GM12878 (cell line): ENCODE measurements at regions not wholly inside any gene's neighbourhood (a gene's known extent, or its start where the extent isn't known, plus 50 kb on each side); places are given as distances from the start of the nearest gene placed in this dataset.

ENCODE experiments used
- ATAC-seq: fragments of 200-7000 bp; cut with Tn5 transposase; 3 replicates; pipeline ENCODE4 v1.9.1; 2020; ENCODE audit warnings: mild to moderate bottlenecking, moderate library complexity
- BruUV-seq: library from RNA; stranded (reverse); fragments of 400-500 nt; replicated peaks from 2 replicates; lab custom pipeline; 2021; lab: Mats Ljungman, UMichigan
- CTCF ChIA-PET: fragments of 300-600 bp; sonication (Branson Sonifier 250); formaldehyde crosslinking; extraction: SDS; loops from one replicate; lab custom pipeline; 2021; ENCODE audit warnings: inconsistent platforms; lab: Yijun Ruan, JAX
- POLR2A ChIA-PET: fragments of 350-600 bp; formaldehyde crosslinking; extraction: SDS; loops from one replicate; lab custom pipeline; 2021; ENCODE audit warnings: inconsistent platforms; lab: Charles Lee
- RAD21 ChIA-PET: fragments of 300-600 bp; sonication (Branson Sonifier 250); formaldehyde crosslinking; loops from one replicate; lab custom pipeline; 2023; ENCODE audit warnings: antibody characterized with exemption; ENCODE audit not compliant: unreplicated experiment; lab: Charles Lee
- SMC1A ChIA-PET: fragments of 300-600 bp; sonication (Branson Sonifier 250); formaldehyde crosslinking; loops from one replicate; lab custom pipeline; 2023; ENCODE audit not compliant: unreplicated experiment, uncharacterized antibody; lab: Charles Lee
- DNase-seq: peaks from one replicate; pipeline ENCODE4 v3.0.0-alpha.2; 2011; ENCODE audit warnings: low read depth, low spot score
- FAIRE-seq: peaks from 3 replicates; lab custom pipeline; 2011; peaks lifted over from hg19 to GRCh38; lab: Jason Lieb, UNC
- H2AFZ ChIP-seq: 2 replicates; pipeline ENCODE4 v1.6.0; 2011; ENCODE audit warnings: low read depth, low read length, control low read depth; ENCODE audit not compliant: control insufficient read depth
- H3K27ac ChIP-seq: 2 replicates; pipeline ENCODE4 v1.5.1; 2011; ENCODE audit warnings: control low read depth; ENCODE audit not compliant: control insufficient read depth, insufficient read depth
- H3K27me3 ChIP-seq, 2 experiments: replicated peaks in 1 of 2; 2 replicates each; pipeline versions ENCODE4 v1.6.0 to v1.6.1; 2011; ENCODE audit warnings: low read length in 1 of 2; ENCODE audit not compliant: control insufficient read depth in 2 of 2, insufficient read depth in 2 of 2
- H3K36me3 ChIP-seq, 2 experiments: 2 replicates each; pipeline ENCODE4 v1.5.1; 2011; ENCODE audit warnings: low read length in 1 of 2; ENCODE audit not compliant: control insufficient read depth in 2 of 2, insufficient read depth in 2 of 2
- H3K4me1 ChIP-seq: 2 replicates; pipeline ENCODE4 v1.6.1; 2011; ENCODE audit warnings: mild to moderate bottlenecking, low read length, moderate library complexity, mixed read lengths; ENCODE audit not compliant: control insufficient read depth, insufficient read depth
- H3K4me2 ChIP-seq: 2 replicates; pipeline ENCODE4 v1.6.0; 2011; ENCODE audit warnings: control low read depth; ENCODE audit not compliant: control insufficient read depth, insufficient read depth
- H3K4me3 ChIP-seq: fragments of 200-600 bp; sonication (generic); 2 replicates; pipeline ENCODE4 v1.5.1; 2016
- H3K79me2 ChIP-seq: 2 replicates; pipeline ENCODE4 v1.6.0; 2011; ENCODE audit warnings: low read length; ENCODE audit not compliant: control insufficient read depth, insufficient read depth
- H3K9ac ChIP-seq: 2 replicates; pipeline ENCODE4 v1.8.0; 2011; ENCODE audit warnings: low read length, control low read depth, mixed read lengths; ENCODE audit not compliant: control insufficient read depth, insufficient read depth
- H3K9me3 ChIP-seq: replicated peaks from 3 replicates; pipeline ENCODE4 v1.5.1; 2011; ENCODE audit warnings: mild to moderate bottlenecking, low read length; ENCODE audit not compliant: control insufficient read depth, insufficient read depth
- H4K20me1 ChIP-seq: 2 replicates; pipeline ENCODE4 v1.6.0; 2011; ENCODE audit not compliant: control insufficient read depth, insufficient read depth
- BACH1 ChIP-seq: fragments of 450-650 bp; IDR thresholded peaks from 2 replicates; pipeline ENCODE4 v1.6.1; 2017; ENCODE audit warnings: mild to moderate bottlenecking, borderline replicate concordance
- CBX5 ChIP-seq: sonication (generic); IDR thresholded peaks from 2 replicates; pipeline ENCODE4 v1.6.1; 2016; ENCODE audit warnings: low read depth, moderate library complexity, mild to moderate bottlenecking, inconsistent platforms
- ESRRA ChIP-seq: IDR thresholded peaks from 2 replicates; pipeline ENCODE4 v1.6.1; 2012; ENCODE audit warnings: mild to moderate bottlenecking, low read length, improper control_type of control experiment
- EZH2 ChIP-seq: IDR thresholded peaks from 2 replicates; pipeline ENCODE4 v1.6.1; 2012; ENCODE audit warnings: low read depth, mild to moderate bottlenecking, control low read depth, inconsistent platforms, low read length, borderline replicate concordance; ENCODE audit not compliant: control insufficient read depth
- GATAD2B ChIP-seq: fragments of 450-650 bp; conservative IDR thresholded peaks from 2 replicates; pipeline ENCODE4 v1.6.1; 2017; ENCODE audit warnings: low read depth, mild to moderate bottlenecking, moderate library complexity
- HDAC6 ChIP-seq: fragments of 200-600 bp; sonication (generic); IDR thresholded peaks from one replicate; pipeline ENCODE4 v1.8.0; 2017; ENCODE audit warnings: antibody characterized with exemption; ENCODE audit not compliant: unreplicated experiment
- PRDM15 ChIP-seq: fragments of 450-650 bp; formaldehyde crosslinking; IDR thresholded peaks from 2 replicates; pipeline ENCODE4 v1.4.0; 2020; ENCODE audit warnings: mild to moderate bottlenecking, moderate library complexity
- RFX5 ChIP-seq: IDR thresholded peaks from 2 replicates; pipeline ENCODE4 v1.6.1; 2011; ENCODE audit warnings: low read depth, low read length, improper control_type of control experiment
- YBX1 ChIP-seq: fragments of 450-650 bp; IDR thresholded peaks from 2 replicates; pipeline ENCODE4 v1.6.1; 2016; ENCODE audit warnings: antibody characterized with exemption
- WGBS: methylation state at CpG from one replicate; pipeline ENCODE4 v1.1.6; 2016; ENCODE audit warnings: low lambda C conversion rate; ENCODE audit not compliant: insufficient replicate concordance, insufficient coverage; ENCODE audit errors: missing lambda C conversion rate; 5-methylcytosine and 5-hydroxymethylcytosine counted together
- in situ Hi-C: fragments of 300-500 bp; cut with MboI; formaldehyde crosslinking; loops from 9 replicates; pipeline ENCODE4 v1.14.3; 2018; ENCODE audit warnings: mixed read lengths
- intact Hi-C: fragments of 100-400 bp; cut with micrococcal nuclease; formaldehyde crosslinking; loops from one replicate; pipeline ENCODE4 v1.14.2; 2022; ENCODE audit not compliant: unreplicated experiment
- TF ChIP-seq, protein P1 (sequence below): IDR thresholded peaks from 2 replicates; pipeline ENCODE4 v1.6.1; 2012; ENCODE audit warnings: improper control_type of control experiment, low read depth, low read length; ENCODE audit not compliant: insufficient replicate concordance
- TF ChIP-seq, protein P2 (sequence below): fragments of 450-650 bp; IDR thresholded peaks from 2 replicates; pipeline ENCODE4 v1.6.1; 2018; ENCODE audit warnings: mild to moderate bottlenecking, low read depth, moderate library complexity; ENCODE audit not compliant: partially characterized antibody
- TF ChIP-seq, protein P3 (sequence below): fragments of 450-650 bp; IDR thresholded peaks from 2 replicates; pipeline ENCODE4 v1.6.1; 2016; ENCODE audit warnings: mild to moderate bottlenecking

- H3K9me3 ChIP-seq: no peaks in the 10 kb centered on the region
- no peak for FAIRE-seq
- H3K4me2 ChIP-seq: no peak overlapping the region
- no peak for ATAC-seq
- POLR2A ChIA-PET: no interaction called here
- H4K20me1 ChIP-seq: no peaks in the 10 kb centered on the region
- 41% methylated on average over 1 of the region's 1 CpG for WGBS
- intact Hi-C loops: no loop called here
- no peaks in the 10 kb centered on the region for H3K36me3 ChIP-seq
- H3K27ac ChIP-seq: no peak overlapping the region
- no TSS peak for BruUV-seq
- in situ Hi-C loops: no loop called here
- H3K9ac ChIP-seq: no peak overlapping the region
- no peaks in the 10 kb centered on the region for H3K79me2 ChIP-seq
- RAD21 ChIA-PET: no interaction called here
- SMC1A ChIA-PET: no interaction called here
- no peak overlapping the region for H2AFZ ChIP-seq
- no peak overlapping the region for H3K4me3 ChIP-seq
- no peaks in the 10 kb centered on the region for H3K4me1 ChIP-seq
- CTCF ChIA-PET: no interaction called here
- no peak for DNase-seq
- no peaks in the 10 kb centered on the region for H3K27me3 ChIP-seq
- TF ChIP-seq, protein P1, sequence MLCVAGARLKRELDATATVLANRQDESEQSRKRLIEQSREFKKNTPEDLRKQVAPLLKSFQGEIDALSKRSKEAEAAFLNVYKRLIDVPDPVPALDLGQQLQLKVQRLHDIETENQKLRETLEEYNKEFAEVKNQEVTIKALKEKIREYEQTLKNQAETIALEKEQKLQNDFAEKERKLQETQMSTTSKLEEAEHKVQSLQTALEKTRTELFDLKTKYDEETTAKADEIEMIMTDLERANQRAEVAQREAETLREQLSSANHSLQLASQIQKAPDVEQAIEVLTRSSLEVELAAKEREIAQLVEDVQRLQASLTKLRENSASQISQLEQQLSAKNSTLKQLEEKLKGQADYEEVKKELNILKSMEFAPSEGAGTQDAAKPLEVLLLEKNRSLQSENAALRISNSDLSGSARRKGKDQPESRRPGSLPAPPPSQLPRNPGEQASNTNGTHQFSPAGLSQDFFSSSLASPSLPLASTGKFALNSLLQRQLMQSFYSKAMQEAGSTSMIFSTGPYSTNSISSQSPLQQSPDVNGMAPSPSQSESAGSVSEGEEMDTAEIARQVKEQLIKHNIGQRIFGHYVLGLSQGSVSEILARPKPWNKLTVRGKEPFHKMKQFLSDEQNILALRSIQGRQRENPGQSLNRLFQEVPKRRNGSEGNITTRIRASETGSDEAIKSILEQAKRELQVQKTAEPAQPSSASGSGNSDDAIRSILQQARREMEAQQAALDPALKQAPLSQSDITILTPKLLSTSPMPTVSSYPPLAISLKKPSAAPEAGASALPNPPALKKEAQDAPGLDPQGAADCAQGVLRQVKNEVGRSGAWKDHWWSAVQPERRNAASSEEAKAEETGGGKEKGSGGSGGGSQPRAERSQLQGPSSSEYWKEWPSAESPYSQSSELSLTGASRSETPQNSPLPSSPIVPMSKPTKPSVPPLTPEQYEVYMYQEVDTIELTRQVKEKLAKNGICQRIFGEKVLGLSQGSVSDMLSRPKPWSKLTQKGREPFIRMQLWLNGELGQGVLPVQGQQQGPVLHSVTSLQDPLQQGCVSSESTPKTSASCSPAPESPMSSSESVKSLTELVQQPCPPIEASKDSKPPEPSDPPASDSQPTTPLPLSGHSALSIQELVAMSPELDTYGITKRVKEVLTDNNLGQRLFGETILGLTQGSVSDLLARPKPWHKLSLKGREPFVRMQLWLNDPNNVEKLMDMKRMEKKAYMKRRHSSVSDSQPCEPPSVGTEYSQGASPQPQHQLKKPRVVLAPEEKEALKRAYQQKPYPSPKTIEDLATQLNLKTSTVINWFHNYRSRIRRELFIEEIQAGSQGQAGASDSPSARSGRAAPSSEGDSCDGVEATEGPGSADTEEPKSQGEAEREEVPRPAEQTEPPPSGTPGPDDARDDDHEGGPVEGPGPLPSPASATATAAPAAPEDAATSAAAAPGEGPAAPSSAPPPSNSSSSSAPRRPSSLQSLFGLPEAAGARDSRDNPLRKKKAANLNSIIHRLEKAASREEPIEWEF: no peak
- TF ChIP-seq BACH1 (no peak), GATAD2B (no peak), EZH2 (no peak), CBX5 (no peak), ESRRA (no peak), YBX1 (no peak), PRDM15 (no peak), HDAC6 (no peak), RFX5 (no peak)
- TF ChIP-seq, protein P2, sequence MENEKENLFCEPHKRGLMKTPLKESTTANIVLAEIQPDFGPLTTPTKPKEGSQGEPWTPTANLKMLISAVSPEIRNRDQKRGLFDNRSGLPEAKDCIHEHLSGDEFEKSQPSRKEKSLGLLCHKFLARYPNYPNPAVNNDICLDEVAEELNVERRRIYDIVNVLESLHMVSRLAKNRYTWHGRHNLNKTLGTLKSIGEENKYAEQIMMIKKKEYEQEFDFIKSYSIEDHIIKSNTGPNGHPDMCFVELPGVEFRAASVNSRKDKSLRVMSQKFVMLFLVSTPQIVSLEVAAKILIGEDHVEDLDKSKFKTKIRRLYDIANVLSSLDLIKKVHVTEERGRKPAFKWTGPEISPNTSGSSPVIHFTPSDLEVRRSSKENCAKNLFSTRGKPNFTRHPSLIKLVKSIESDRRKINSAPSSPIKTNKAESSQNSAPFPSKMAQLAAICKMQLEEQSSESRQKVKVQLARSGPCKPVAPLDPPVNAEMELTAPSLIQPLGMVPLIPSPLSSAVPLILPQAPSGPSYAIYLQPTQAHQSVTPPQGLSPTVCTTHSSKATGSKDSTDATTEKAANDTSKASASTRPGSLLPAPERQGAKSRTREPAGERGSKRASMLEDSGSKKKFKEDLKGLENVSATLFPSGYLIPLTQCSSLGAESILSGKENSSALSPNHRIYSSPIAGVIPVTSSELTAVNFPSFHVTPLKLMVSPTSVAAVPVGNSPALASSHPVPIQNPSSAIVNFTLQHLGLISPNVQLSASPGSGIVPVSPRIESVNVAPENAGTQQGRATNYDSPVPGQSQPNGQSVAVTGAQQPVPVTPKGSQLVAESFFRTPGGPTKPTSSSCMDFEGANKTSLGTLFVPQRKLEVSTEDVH: no peak
- TF ChIP-seq, protein P3, sequence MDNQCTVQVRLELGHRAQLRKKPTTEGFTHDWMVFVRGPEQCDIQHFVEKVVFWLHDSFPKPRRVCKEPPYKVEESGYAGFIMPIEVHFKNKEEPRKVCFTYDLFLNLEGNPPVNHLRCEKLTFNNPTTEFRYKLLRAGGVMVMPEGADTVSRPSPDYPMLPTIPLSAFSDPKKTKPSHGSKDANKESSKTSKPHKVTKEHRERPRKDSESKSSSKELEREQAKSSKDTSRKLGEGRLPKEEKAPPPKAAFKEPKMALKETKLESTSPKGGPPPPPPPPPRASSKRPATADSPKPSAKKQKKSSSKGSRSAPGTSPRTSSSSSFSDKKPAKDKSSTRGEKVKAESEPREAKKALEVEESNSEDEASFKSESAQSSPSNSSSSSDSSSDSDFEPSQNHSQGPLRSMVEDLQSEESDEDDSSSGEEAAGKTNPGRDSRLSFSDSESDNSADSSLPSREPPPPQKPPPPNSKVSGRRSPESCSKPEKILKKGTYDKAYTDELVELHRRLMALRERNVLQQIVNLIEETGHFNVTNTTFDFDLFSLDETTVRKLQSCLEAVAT: no peak
These were observed 206.4 kb upstream of the PTGFR start for GRCh38 chr1:78284354-78284753.
